ENCODE measurements at regions not wholly inside any gene's neighbourhood (a gene's known extent, or its start where the extent isn't known, plus 50 kb on each side); places are given as distances from the start of the nearest gene placed in this dataset.
"Not testable (repeated sequence)": the region's sequence is repeated elsewhere in the genome, so short reads cannot be mapped to it uniquely, and the experiment has no call there.

DNA sequence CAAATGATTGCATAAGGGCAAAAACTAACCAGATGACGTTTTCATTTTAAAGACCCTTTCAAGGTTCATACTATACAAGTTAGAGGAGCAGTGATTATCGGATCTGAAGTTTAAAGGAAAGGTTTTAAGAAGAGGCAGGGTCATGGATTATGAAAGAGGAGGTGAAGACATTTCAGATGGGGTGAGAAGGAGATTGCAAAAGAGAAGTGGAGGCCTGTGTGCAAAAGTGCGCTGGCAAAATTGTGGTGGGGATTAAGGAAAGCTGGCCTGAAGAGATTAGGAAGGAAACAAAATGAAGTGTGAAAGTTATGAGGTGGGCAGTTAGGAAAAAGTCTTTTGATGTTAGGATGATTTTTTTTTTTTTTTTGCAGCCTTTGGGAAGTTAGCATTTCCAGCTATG, 935.7 kb upstream of the FAM98A start:
- TF ChIP-seq, protein P1, sequence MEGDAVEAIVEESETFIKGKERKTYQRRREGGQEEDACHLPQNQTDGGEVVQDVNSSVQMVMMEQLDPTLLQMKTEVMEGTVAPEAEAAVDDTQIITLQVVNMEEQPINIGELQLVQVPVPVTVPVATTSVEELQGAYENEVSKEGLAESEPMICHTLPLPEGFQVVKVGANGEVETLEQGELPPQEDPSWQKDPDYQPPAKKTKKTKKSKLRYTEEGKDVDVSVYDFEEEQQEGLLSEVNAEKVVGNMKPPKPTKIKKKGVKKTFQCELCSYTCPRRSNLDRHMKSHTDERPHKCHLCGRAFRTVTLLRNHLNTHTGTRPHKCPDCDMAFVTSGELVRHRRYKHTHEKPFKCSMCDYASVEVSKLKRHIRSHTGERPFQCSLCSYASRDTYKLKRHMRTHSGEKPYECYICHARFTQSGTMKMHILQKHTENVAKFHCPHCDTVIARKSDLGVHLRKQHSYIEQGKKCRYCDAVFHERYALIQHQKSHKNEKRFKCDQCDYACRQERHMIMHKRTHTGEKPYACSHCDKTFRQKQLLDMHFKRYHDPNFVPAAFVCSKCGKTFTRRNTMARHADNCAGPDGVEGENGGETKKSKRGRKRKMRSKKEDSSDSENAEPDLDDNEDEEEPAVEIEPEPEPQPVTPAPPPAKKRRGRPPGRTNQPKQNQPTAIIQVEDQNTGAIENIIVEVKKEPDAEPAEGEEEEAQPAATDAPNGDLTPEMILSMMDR (IDR thresholded peaks at IDR 0.05; ENCODE audit: extremely low read depth, missing control alignments): no peak
- no peak for DNase-seq (ENCODE audit: low spot score)

- no peak for DNase-seq (ENCODE audit: low spot score)
- TF ChIP-seq, protein P1 (IDR thresholded peaks at IDR 0.05; ENCODE audit: extremely low read depth, missing control alignments): no peak
These were observed 935.2 kb upstream of the FAM98A start for GRCh38 chr2:34534341-34534740.

DNA sequence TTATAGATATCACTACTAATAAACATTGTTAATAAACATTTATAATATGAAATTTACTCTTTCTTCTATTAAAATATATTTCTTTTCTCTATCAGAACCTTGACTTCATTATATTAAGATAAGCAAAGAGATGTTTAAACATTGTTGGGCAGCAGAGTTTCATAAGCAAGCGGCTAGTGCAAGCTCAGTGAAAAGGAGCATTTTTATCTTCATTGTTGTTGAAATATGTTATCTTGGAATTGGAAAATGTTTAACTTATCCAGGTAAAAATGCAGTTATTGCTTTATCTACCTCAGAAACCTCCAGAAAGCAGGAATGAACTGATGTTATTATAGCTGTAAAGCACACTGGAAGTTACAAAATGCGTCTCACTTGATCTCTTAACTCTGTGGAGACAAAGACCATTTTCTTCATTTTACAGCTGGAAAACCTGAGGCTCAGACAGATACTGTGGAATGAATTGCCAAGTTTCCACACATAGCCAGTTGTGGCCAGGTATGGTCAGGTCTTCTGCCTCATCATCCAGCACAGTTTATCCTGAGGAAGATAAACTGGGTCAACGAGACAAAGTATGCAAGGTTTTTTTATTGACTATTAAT, 934.6 kb upstream of the FAM98A start:
- DNase-seq (ENCODE audit: low spot score): no peak
- TF ChIP-seq, protein P1 (IDR thresholded peaks at IDR 0.05; ENCODE audit: extremely low read depth, missing control alignments): no peak

DNA sequence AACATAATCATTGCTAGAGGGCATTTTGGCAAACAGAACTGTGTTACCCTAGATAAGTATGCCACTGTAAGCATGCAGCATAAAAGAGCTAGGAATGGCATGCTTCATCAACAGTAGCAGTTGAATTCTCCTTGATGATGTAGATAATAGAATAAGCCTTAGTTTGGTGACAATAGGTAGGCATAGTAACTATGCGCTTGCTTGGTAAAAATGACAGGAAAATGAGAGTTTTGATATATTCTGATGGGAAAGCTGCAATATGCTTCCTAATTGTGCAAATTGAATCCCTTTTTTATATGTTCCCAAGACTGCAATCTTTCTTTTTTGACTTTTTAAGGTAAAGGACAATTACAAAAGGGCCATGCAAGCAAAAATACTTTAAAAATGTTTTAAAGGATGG, 930.9 kb upstream of the FAM98A start:
- TF ChIP-seq, protein P1 (IDR thresholded peaks at IDR 0.05; ENCODE audit: extremely low read depth, missing control alignments): no peak
- no peak for DNase-seq (ENCODE audit: low spot score)

DNA sequence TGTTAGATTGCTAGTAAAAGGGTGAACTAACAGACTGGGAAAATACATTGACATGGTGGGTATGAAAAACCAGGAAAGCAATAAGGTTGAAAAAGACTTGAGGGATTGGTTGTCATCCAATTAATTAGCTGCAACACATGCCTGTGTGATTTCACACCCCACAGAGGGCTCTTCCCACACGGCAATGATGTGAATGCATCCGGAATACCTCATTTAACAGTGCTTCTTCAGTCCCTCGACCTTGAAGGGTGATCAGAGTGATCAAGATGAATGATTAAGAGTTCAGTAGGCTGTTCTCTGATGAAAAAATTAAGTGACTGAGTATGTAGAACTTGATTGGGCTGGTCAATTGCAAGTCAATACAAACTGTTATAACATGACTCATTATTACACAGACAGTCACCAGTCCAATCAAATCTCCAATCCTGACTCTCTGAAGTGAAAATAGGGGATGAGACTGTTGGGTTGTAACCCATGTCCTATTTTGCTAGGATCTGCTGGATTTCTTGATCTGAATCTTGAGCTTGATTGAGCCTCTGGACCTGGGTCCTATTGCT, 924.9 kb upstream of the FAM98A start:
- no peak for DNase-seq (ENCODE audit: low spot score)
- TF ChIP-seq, protein P1 (IDR thresholded peaks at IDR 0.05; ENCODE audit: extremely low read depth, missing control alignments): no peak

GRCh38 chr2:34519659-34520058, 920.6 kb upstream of the FAM98A start:
- TF ChIP-seq, protein P1 (IDR thresholded peaks at IDR 0.05; ENCODE audit: extremely low read depth, missing control alignments): no peak
- no peak for DNase-seq (ENCODE audit: low spot score)

- DNase-seq (ENCODE audit: low spot score): no peak
- TF ChIP-seq, protein P1 (IDR thresholded peaks at IDR 0.05; ENCODE audit: extremely low read depth, missing control alignments): no peak
These were observed 899.5 kb upstream of the FAM98A start for GRCh38 chr2:34498561-34498960.

DNA sequence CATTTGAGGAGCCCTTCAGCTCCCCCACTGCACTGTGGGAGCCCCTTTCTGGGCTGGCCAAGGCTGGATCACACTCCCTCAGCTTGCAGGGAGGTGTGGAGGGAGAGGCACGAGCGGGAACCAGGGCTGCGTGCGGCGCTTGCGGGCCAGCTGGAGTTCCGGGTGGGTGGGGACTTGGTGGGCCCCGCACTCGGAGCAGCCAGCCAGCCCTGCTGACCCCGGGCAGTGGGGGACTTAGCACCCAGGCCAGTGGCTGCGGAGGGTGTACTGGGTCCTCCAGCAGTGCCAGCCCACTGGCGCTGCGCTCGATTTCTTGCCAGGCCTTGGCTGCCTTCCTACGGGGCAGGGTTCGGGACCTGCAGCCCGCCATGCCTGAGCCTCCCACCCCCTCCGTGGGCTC, 895.1 kb upstream of the FAM98A start:
- DNase-seq (ENCODE audit: low spot score): not testable (repeated sequence)
